ENCODE measurements at regions not wholly inside any gene's neighbourhood (a gene's known extent, or its start where the extent isn't known, plus 50 kb on each side); places are given as distances from the start of the nearest gene placed in this dataset.
"Not testable (repeated sequence)": the region's sequence is repeated elsewhere in the genome, so short reads cannot be mapped to it uniquely, and the experiment has no call there.

GRCh38 chr13:50745542-50746115, 97.9 kb downstream of the DLEU7 start:
- ChIA-PET CTCF (no interaction called here), POLR2A (ENCODE audit: low non-redundant PET) (no interaction called here)
- DNase-seq (ENCODE audit: low spot score): no peak
- Histone ChIP-seq H3K9me3 (ENCODE audit: low read depth, low read length, poor library complexity, severe bottlenecking) (no peaks in the 10 kb centered on the region), H3K4me3 (ENCODE audit: low read depth, low read length, poor library complexity, severe bottlenecking) (no peak overlapping the region), H3K27ac (ENCODE audit: low read depth, low read length, poor library complexity, severe bottlenecking) (no peak overlapping the region), H3K4me1 (ENCODE audit: insufficient read depth, low read length, poor library complexity, severe bottlenecking) (no peaks in the 10 kb centered on the region), H3K36me3 (ENCODE audit: insufficient read depth, low read length, poor library complexity, severe bottlenecking) (no peaks in the 10 kb centered on the region), H3K27me3 (replicated peaks; ENCODE audit: insufficient read depth, low read depth, low read length, poor library complexity) (no peaks in the 10 kb centered on the region)
- TF ChIP-seq EZH2 (IDR thresholded peaks at IDR 0.05; ENCODE audit: borderline replicate concordance, low read depth, low read length, poor library complexity, severe bottlenecking) (no peak), CTCF (conservative IDR thresholded peaks at IDR 0.05; ENCODE audit: low read depth, low read length) (no peak; the same call in 1 of the 2 replicates)
- no TSS peak for BruUV-seq (replicated peaks)
- intact Hi-C loops (cut with micrococcal nuclease; ENCODE audit: unreplicated experiment): no loop called here

GRCh38 chr13:50747737-50748350, 95.6 kb downstream of the DLEU7 start:
- Histone ChIP-seq H3K4me1 (ENCODE audit: insufficient read depth, low read length, poor library complexity, severe bottlenecking) (no peaks in the 10 kb centered on the region), H3K9me3 (ENCODE audit: low read depth, low read length, poor library complexity, severe bottlenecking) (no peaks in the 10 kb centered on the region), H3K36me3 (ENCODE audit: insufficient read depth, low read length, poor library complexity, severe bottlenecking) (no peaks in the 10 kb centered on the region), H3K27me3 (replicated peaks; ENCODE audit: insufficient read depth, low read depth, low read length, poor library complexity) (no peaks in the 10 kb centered on the region), H3K27ac (ENCODE audit: low read depth, low read length, poor library complexity, severe bottlenecking) (no peak overlapping the region), H3K4me3 (ENCODE audit: low read depth, low read length, poor library complexity, severe bottlenecking) (no peak overlapping the region)
- ChIA-PET POLR2A (ENCODE audit: low non-redundant PET) (no interaction called here), CTCF (no interaction called here)
- BruUV-seq (replicated peaks): no TSS peak
- DNase-seq (ENCODE audit: low spot score): no peak
- TF ChIP-seq CTCF (conservative IDR thresholded peaks at IDR 0.05; ENCODE audit: low read depth, low read length) (no peak), EZH2 (IDR thresholded peaks at IDR 0.05; ENCODE audit: borderline replicate concordance, low read depth, low read length, poor library complexity, severe bottlenecking) (no peak)
- intact Hi-C loops (cut with micrococcal nuclease; ENCODE audit: unreplicated experiment): no loop called here

GRCh38 chr13:50753221-50753620, 90.3 kb downstream of the DLEU7 start:
- H3K36me3 ChIP-seq (ENCODE audit: insufficient read depth, low read length, poor library complexity, severe bottlenecking); H3K9me3 ChIP-seq (ENCODE audit: low read depth, low read length, poor library complexity, severe bottlenecking); BruUV-seq (replicated peaks); H3K27ac ChIP-seq (ENCODE audit: low read depth, low read length, poor library complexity, severe bottlenecking); intact Hi-C loops (cut with micrococcal nuclease; ENCODE audit: unreplicated experiment); H3K4me1 ChIP-seq (ENCODE audit: insufficient read depth, low read length, poor library complexity, severe bottlenecking); POLR2A ChIA-PET (ENCODE audit: low non-redundant PET); CTCF ChIA-PET; H3K27me3 ChIP-seq (replicated peaks; ENCODE audit: insufficient read depth, low read depth, low read length, poor library complexity); DNase-seq (ENCODE audit: low spot score); H3K4me3 ChIP-seq (ENCODE audit: low read depth, low read length, poor library complexity, severe bottlenecking): not testable (repeated sequence)

GRCh38 chr13:50755862-50756685, 87.4 kb downstream of the DLEU7 start:
- H3K36me3 ChIP-seq (ENCODE audit: insufficient read depth, low read length, poor library complexity, severe bottlenecking); intact Hi-C loops (cut with micrococcal nuclease; ENCODE audit: unreplicated experiment); BruUV-seq (replicated peaks); CTCF ChIA-PET; H3K4me3 ChIP-seq (ENCODE audit: low read depth, low read length, poor library complexity, severe bottlenecking); H3K27me3 ChIP-seq (replicated peaks; ENCODE audit: insufficient read depth, low read depth, low read length, poor library complexity); H3K4me1 ChIP-seq (ENCODE audit: insufficient read depth, low read length, poor library complexity, severe bottlenecking); H3K27ac ChIP-seq (ENCODE audit: low read depth, low read length, poor library complexity, severe bottlenecking); H3K9me3 ChIP-seq (ENCODE audit: low read depth, low read length, poor library complexity, severe bottlenecking); DNase-seq (ENCODE audit: low spot score): not testable (repeated sequence)
- POLR2A ChIA-PET (ENCODE audit: low non-redundant PET): interaction anchor here (0.7 kb wide), 1 partner anchor 820 kb away, joined by 5 read pairs; the partner anchor contains the start of gene SPRYD7
